ENCODE measurements at regions not wholly inside any gene's neighbourhood (a gene's known extent, or its start where the extent isn't known, plus 50 kb on each side); places are given as distances from the start of the nearest gene placed in this dataset.

- in situ Hi-C loops (cut with HindIII; ENCODE audit: low sequenced_read_pairs): no loop called here
- H3K4me3 ChIP-seq (ENCODE audit: low read depth, low read length): no peak overlapping the region
- TF ChIP-seq CTCF (IDR thresholded peaks at IDR 0.05; ENCODE audit: low read depth, low read length): peak; percentile 66
- DNase-seq (ENCODE audit: low read depth, low spot score): peak; percentile 24
These were observed 246.8 kb upstream of the TNP1 start for GRCh38 chr2:217106650-217107014.

- TF ChIP-seq CTCF (IDR thresholded peaks at IDR 0.05; ENCODE audit: low read depth, low read length): no peak
- peak; percentile 89 for DNase-seq (ENCODE audit: low read depth, low spot score)
- H3K4me3 ChIP-seq (ENCODE audit: low read depth, low read length): no peak overlapping the region
- in situ Hi-C loops (cut with HindIII; ENCODE audit: low sequenced_read_pairs): no loop called here
These were observed 246.1 kb upstream of the TNP1 start for GRCh38 chr2:217105733-217106649.

- peak; percentile 62 for DNase-seq (ENCODE audit: low read depth, low spot score)
- in situ Hi-C loops (cut with HindIII; ENCODE audit: low sequenced_read_pairs): no loop called here
- TF ChIP-seq CTCF (IDR thresholded peaks at IDR 0.05; ENCODE audit: low read depth, low read length): no peak
These were observed 244.1 kb upstream of the TNP1 start for GRCh38 chr2:217103752-217104545.

GRCh38 chr2:217102956-217103355, 243.1 kb upstream of the TNP1 start:
- DNase-seq (ENCODE audit: low read depth, low spot score): peak; percentile 16
- in situ Hi-C loops (cut with HindIII; ENCODE audit: low sequenced_read_pairs): no loop called here
- H3K4me3 ChIP-seq (ENCODE audit: low read depth, low read length): no peak overlapping the region
- no peak for TF ChIP-seq CTCF (IDR thresholded peaks at IDR 0.05; ENCODE audit: low read depth, low read length)

More at GRCh38 chr2:217103752-217104545, 244.1 kb upstream of the TNP1 start:
- H3K4me3 ChIP-seq (ENCODE audit: low read depth, low read length): no peak overlapping the region

- no peak for DNase-seq (ENCODE audit: low read depth, low spot score)
- TF ChIP-seq CTCF (IDR thresholded peaks at IDR 0.05; ENCODE audit: low read depth, low read length): no peak
- in situ Hi-C loops (cut with HindIII; ENCODE audit: low sequenced_read_pairs): no loop called here
- no peak overlapping the region for H3K4me3 ChIP-seq (ENCODE audit: low read depth, low read length)
These were observed 242.1 kb upstream of the TNP1 start for GRCh38 chr2:217101972-217102371.

- H3K4me3 ChIP-seq (ENCODE audit: low read depth, low read length): no peak overlapping the region
- no peak for TF ChIP-seq CTCF (IDR thresholded peaks at IDR 0.05; ENCODE audit: low read depth, low read length)
- in situ Hi-C loops (cut with HindIII; ENCODE audit: low sequenced_read_pairs): no loop called here
- DNase-seq (ENCODE audit: low read depth, low spot score): peak; percentile 16
These were observed 239.7 kb upstream of the TNP1 start for GRCh38 chr2:217099561-217099960.

Data from astrocyte of the spinal cord (primary cell).